ENCODE measurements at regions not wholly inside any gene's neighbourhood (a gene's known extent, or its start where the extent isn't known, plus 50 kb on each side); places are given as distances from the start of the nearest gene placed in this dataset.

GRCh38 chr21:36636016-36636415, 62.9 kb upstream of the SIM2 start:
- H3K4me3 Mint-ChIP-seq, result no peak overlapping the region
- H3K27me3 Mint-ChIP-seq, result peaks cover 16% of the 10 kb centered on the region
- no peak overlapping the region for H3K27ac Mint-ChIP-seq
- no peaks in the 10 kb centered on the region for H3K36me3 Mint-ChIP-seq (ENCODE audit: low read depth)
- POLR2A ChIA-PET, result no interaction called here
- CTCF ChIA-PET, result interaction anchor here (0.6 kb wide), 1 partner anchor 49 kb away, joined by 3 read pairs; no protein-coding TSS in a partner anchor
- H3K9me3 Mint-ChIP-seq, result no peaks in the 10 kb centered on the region
- no peak for DNase-seq
- peaks cover 3% of the 10 kb centered on the region for H3K4me1 Mint-ChIP-seq

- no peak overlapping the region for H3K27ac Mint-ChIP-seq
- H3K4me3 Mint-ChIP-seq, result no peak overlapping the region
- ChIA-PET POLR2A (no interaction called here), CTCF (interaction anchor here (0.6 kb wide), 1 partner anchor 49 kb away, joined by 3 read pairs; no protein-coding TSS in a partner anchor)
- no peaks in the 10 kb centered on the region for H3K36me3 Mint-ChIP-seq (ENCODE audit: low read depth)
- H3K27me3 Mint-ChIP-seq, result peaks cover 13% of the 10 kb centered on the region
- no peaks in the 10 kb centered on the region for H3K9me3 Mint-ChIP-seq
- DNase-seq, result no peak
- peaks cover 3% of the 10 kb centered on the region for H3K4me1 Mint-ChIP-seq
Observed at GRCh38 chr21:36636439-36636838, 62.5 kb upstream of the SIM2 start.

GRCh38 chr21:36639769-36640168, 59.1 kb upstream of the SIM2 start:
- H3K36me3 Mint-ChIP-seq (ENCODE audit: low read depth), result no peaks in the 10 kb centered on the region
- H3K27me3 Mint-ChIP-seq, result peaks cover 9% of the 10 kb centered on the region
- CTCF ChIA-PET, result no interaction called here
- no peak for DNase-seq
- H3K4me1 Mint-ChIP-seq, result peaks cover 3% of the 10 kb centered on the region
- no peaks in the 10 kb centered on the region for H3K9me3 Mint-ChIP-seq
- H3K4me3 Mint-ChIP-seq, result no peak overlapping the region
- H3K27ac Mint-ChIP-seq, result no peak overlapping the region
- POLR2A ChIA-PET, result no interaction called here

GRCh38 chr21:36640174-36640720, 58.7 kb upstream of the SIM2 start:
- Mint-ChIP-seq H3K9me3 (no peaks in the 10 kb centered on the region), H3K27ac (no peak overlapping the region), H3K4me1 (peaks cover 3% of the 10 kb centered on the region), H3K4me3 (no peak overlapping the region), H3K36me3 (ENCODE audit: low read depth) (no peaks in the 10 kb centered on the region), H3K27me3 (peaks cover 9% of the 10 kb centered on the region)
- ChIA-PET CTCF (interaction anchor here (1.6 kb wide), 1 partner anchor 9 kb away, joined by 10 read pairs; no protein-coding TSS in a partner anchor), POLR2A (no interaction called here)
- no peak for DNase-seq

- H3K36me3 Mint-ChIP-seq (ENCODE audit: low read depth), result no peaks in the 10 kb centered on the region
- CTCF ChIA-PET, result interaction anchor here (1.6 kb wide), 1 partner anchor 9 kb away, joined by 10 read pairs; no protein-coding TSS in a partner anchor
- H3K27ac Mint-ChIP-seq, result no peak overlapping the region
- POLR2A ChIA-PET, result no interaction called here
- H3K27me3 Mint-ChIP-seq, result peaks cover 9% of the 10 kb centered on the region
- no peaks in the 10 kb centered on the region for H3K9me3 Mint-ChIP-seq
- no peak overlapping the region for H3K4me3 Mint-ChIP-seq
- peaks cover 3% of the 10 kb centered on the region for H3K4me1 Mint-ChIP-seq
- DNase-seq, result no peak
Observed at GRCh38 chr21:36640721-36641244, 58.1 kb upstream of the SIM2 start.

- POLR2A ChIA-PET, result no interaction called here
- CTCF ChIA-PET, result interaction anchor here (1.6 kb wide), 1 partner anchor 10 kb away, joined by 10 read pairs; no protein-coding TSS in a partner anchor
- DNase-seq, result no peak
Observed at GRCh38 chr21:36641346-36641745, 57.6 kb upstream of the SIM2 start.

GRCh38 chr21:36641886-36642285, 57.0 kb upstream of the SIM2 start:
- H3K36me3 Mint-ChIP-seq (ENCODE audit: low read depth), result no peaks in the 10 kb centered on the region
- H3K4me1 Mint-ChIP-seq, result peaks cover 3% of the 10 kb centered on the region
- no peaks in the 10 kb centered on the region for H3K9me3 Mint-ChIP-seq
- no peak for DNase-seq
- POLR2A ChIA-PET, result no interaction called here
- CTCF ChIA-PET, result interaction anchor here (1.6 kb wide), 1 partner anchor 11 kb away, joined by 10 read pairs; no protein-coding TSS in a partner anchor
- no peak overlapping the region for H3K4me3 Mint-ChIP-seq
- no peak overlapping the region for H3K27ac Mint-ChIP-seq
- H3K27me3 Mint-ChIP-seq, result peaks cover 11% of the 10 kb centered on the region

More at GRCh38 chr21:36641346-36641745, 57.6 kb upstream of the SIM2 start:
- no peak overlapping the region for H3K27ac Mint-ChIP-seq
- H3K36me3 Mint-ChIP-seq (ENCODE audit: low read depth), result no peaks in the 10 kb centered on the region
- no peak overlapping the region for H3K4me3 Mint-ChIP-seq
- H3K9me3 Mint-ChIP-seq, result no peaks in the 10 kb centered on the region
- H3K4me1 Mint-ChIP-seq, result peaks cover 3% of the 10 kb centered on the region
- H3K27me3 Mint-ChIP-seq, result peaks cover 9% of the 10 kb centered on the region

GRCh38 chr21:36642777-36643176, 56.1 kb upstream of the SIM2 start:
- peaks cover 9% of the 10 kb centered on the region for H3K27me3 Mint-ChIP-seq
- peaks cover 3% of the 10 kb centered on the region for H3K4me1 Mint-ChIP-seq
- no peaks in the 10 kb centered on the region for H3K9me3 Mint-ChIP-seq
- DNase-seq, result no peak
- no peak overlapping the region for H3K4me3 Mint-ChIP-seq
- no peak overlapping the region for H3K27ac Mint-ChIP-seq
- ChIA-PET CTCF (no interaction called here), POLR2A (no interaction called here)
- no peaks in the 10 kb centered on the region for H3K36me3 Mint-ChIP-seq (ENCODE audit: low read depth)

- H3K4me1 Mint-ChIP-seq, result peaks cover 3% of the 10 kb centered on the region
- H3K4me3 Mint-ChIP-seq, result no peak overlapping the region
- H3K27me3 Mint-ChIP-seq, result peaks cover 10% of the 10 kb centered on the region
- CTCF ChIA-PET, result no interaction called here
- H3K36me3 Mint-ChIP-seq (ENCODE audit: low read depth), result no peaks in the 10 kb centered on the region
- H3K27ac Mint-ChIP-seq, result no peak overlapping the region
- no peak for DNase-seq
- POLR2A ChIA-PET, result no interaction called here
- H3K9me3 Mint-ChIP-seq, result no peaks in the 10 kb centered on the region
Observed at GRCh38 chr21:36643374-36644250, 55.3 kb upstream of the SIM2 start.

GRCh38 chr21:36646011-36646410, 52.9 kb upstream of the SIM2 start:
- ChIA-PET CTCF (no interaction called here), POLR2A (no interaction called here)
- no peak overlapping the region for H3K4me3 Mint-ChIP-seq
- H3K36me3 Mint-ChIP-seq (ENCODE audit: low read depth), result no peaks in the 10 kb centered on the region
- H3K27me3 Mint-ChIP-seq, result peaks cover 6% of the 10 kb centered on the region
- H3K9me3 Mint-ChIP-seq, result no peaks in the 10 kb centered on the region
- no peak for DNase-seq
- H3K4me1 Mint-ChIP-seq, result no peaks in the 10 kb centered on the region
- H3K27ac Mint-ChIP-seq, result no peak overlapping the region

- no peaks in the 10 kb centered on the region for H3K9me3 Mint-ChIP-seq
- ChIA-PET POLR2A (no interaction called here), CTCF (no interaction called here)
- H3K27ac Mint-ChIP-seq, result no peak overlapping the region
- no peaks in the 10 kb centered on the region for H3K36me3 Mint-ChIP-seq (ENCODE audit: low read depth)
- H3K4me1 Mint-ChIP-seq, result no peaks in the 10 kb centered on the region
- peaks cover 6% of the 10 kb centered on the region for H3K27me3 Mint-ChIP-seq
- H3K4me3 Mint-ChIP-seq, result no peak overlapping the region
- no peak for DNase-seq
Observed at GRCh38 chr21:36646645-36647044, 52.3 kb upstream of the SIM2 start.

- H3K36me3 Mint-ChIP-seq (ENCODE audit: low read depth), result no peaks in the 10 kb centered on the region
- H3K27ac Mint-ChIP-seq, result no peak overlapping the region
- DNase-seq, result no peak
- ChIA-PET CTCF (interaction anchor here (0.8 kb wide), 1 partner anchor 17 kb away, joined by 4 read pairs; no protein-coding TSS in a partner anchor), POLR2A (no interaction called here)
- no peaks in the 10 kb centered on the region for H3K9me3 Mint-ChIP-seq
- no peak overlapping the region for H3K4me3 Mint-ChIP-seq
- H3K27me3 Mint-ChIP-seq, result peaks cover 6% of the 10 kb centered on the region
- H3K4me1 Mint-ChIP-seq, result no peaks in the 10 kb centered on the region
Observed at GRCh38 chr21:36647279-36648093, 51.4 kb upstream of the SIM2 start.
